Body of pancreas (tissue), 4 donors: ENCODE measurements at regions not wholly inside any gene's neighbourhood (a gene's known extent, or its start where the extent isn't known, plus 50 kb on each side); places are given as distances from the start of the nearest gene placed in this dataset.
A peak's percentile ranks its signal among the peaks of the same experiment; 100 is the strongest.

Source experiments
- ATAC-seq: fragments of 150-250 bp; one replicate; pipeline ENCODE4 v1.9.1; 2016
- DNase-seq, 4 donors: peaks; one replicate each; pipeline ENCODE4 v3.0.0-alpha.2; 2019
- H3K27ac ChIP-seq, 4 donors: fragments of 200-600 bp; sonication (generic); 1 replicate in 3 of 4; 2 replicates in 1 of 4; pipeline versions ENCODE4 v1.5.1 to v1.6.1; 2016 to 2019; ENCODE audit warnings: mild to moderate bottlenecking in 1 of 4, mixed read lengths in 1 of 4, moderate library complexity in 1 of 4
- H3K27me3 ChIP-seq, 2 donors: fragments of 200-600 bp; sonication (generic); one replicate each; pipeline ENCODE4 v1.6.0; 2016; ENCODE audit warnings: mild to moderate bottlenecking in 1 of 2
- H3K36me3 ChIP-seq, 2 donors: fragments of 200-600 bp; sonication (generic); replicated peaks in 1 of 2; 2 replicates each; pipeline ENCODE4 v1.5.1; 2016; ENCODE audit warnings: low read depth in 2 of 2; ENCODE audit not compliant: insufficient read depth in 1 of 2
- H3K4me1 ChIP-seq: fragments of 200-600 bp; sonication (generic); one replicate; pipeline ENCODE4 v1.6.0; 2016
- H3K4me3 ChIP-seq, 2 donors: fragments of 200-600 bp; sonication (generic); 1 replicate in 1 of 2; 2 replicates in 1 of 2; pipeline ENCODE4 v1.5.1; 2016 to 2019
- H3K9me3 ChIP-seq, 3 donors: fragments of 200-600 bp; sonication (generic); 1 replicate in 2 of 3; 2 replicates in 1 of 3; pipeline ENCODE4 v1.5.1; 2016
- CTCF ChIP-seq, 7 experiments: fragments of 450-650 bp in 4 of 7; fragments of 200-600 bp in 3 of 7; sonication (generic) in 3 of 7; IDR thresholded peaks; one replicate each; pipeline ENCODE4 v1.5.1; 2016 to 2019; ENCODE audit warnings: antibody characterized with exemption in 7 of 7
- POLR2A ChIP-seq, 3 donors: fragments of 450-650 bp; IDR thresholded peaks; one replicate each; pipeline ENCODE4 v1.6.1; 2016; ENCODE audit warnings: antibody characterized with exemption in 3 of 3, mild to moderate bottlenecking in 2 of 3
- WGBS, 2 donors: methylation state at CpG; one replicate each; pipeline ENCODE4 v1.1.5; 2017; 5-methylcytosine and 5-hydroxymethylcytosine counted together
- intact Hi-C: fragments of 100-400 bp; cut with DNase I; formaldehyde crosslinking; loops from one replicate; pipeline ENCODE4 v1.15.1; 2023

- Histone ChIP-seq H3K4me3 (no peak overlapping the region), H3K27me3 (no peaks in the 10 kb centered on the region), H3K4me1 (peaks cover 44% of the 10 kb centered on the region), H3K36me3 (no peaks in the 10 kb centered on the region), H3K9me3 (no peaks in the 10 kb centered on the region), H3K27ac (peak overlapping the region in 2 of 4 donors; percentile 14 to 20)
- TF ChIP-seq POLR2A (IDR thresholded peaks at IDR 0.05) (no peak), CTCF (IDR thresholded peaks at IDR 0.05) (no peak)
- ATAC-seq (peak; percentile 88), DNase-seq (peak; percentile 54 to 78 (median 67))
- intact Hi-C loops = no loop called here
- 21 to 38% methylated on average over 4 of the region's 4 CpGs for WGBS, 2 donors
These were observed 73.3 kb downstream of the GLYATL1 start for GRCh38 chr11:59012398-59013265.

- DNase-seq (peak in 2 of 4 donors; percentile 29 to 37), ATAC-seq (peak; percentile 68)
- Histone ChIP-seq H3K9me3 (no peaks in the 10 kb centered on the region), H3K27me3 (no peaks in the 10 kb centered on the region), H3K27ac (no peak overlapping the region), H3K4me3 (no peak overlapping the region), H3K36me3 (no peaks in the 10 kb centered on the region), H3K4me1 (peaks cover 16% of the 10 kb centered on the region)
- TF ChIP-seq POLR2A (IDR thresholded peaks at IDR 0.05) (no peak), CTCF (IDR thresholded peaks at IDR 0.05) (no peak)
- intact Hi-C loops = no loop called here
- WGBS, 2 donors = 6 to 7% methylated on average over 4 of the region's 4 CpGs
These were observed 61.0 kb upstream of the GLYATL1B start for GRCh38 chr11:59025097-59025496.

GRCh38 chr11:59028105-59028504 is 58.0 kb upstream of the GLYATL1B start:
- no peaks in the 10 kb centered on the region for H3K36me3 ChIP-seq
- WGBS, 2 donors = 80 to 83% methylated on average over 5 of the region's 5 CpGs
- ATAC-seq (no peak), DNase-seq (no peak)
- H3K4me3 ChIP-seq = no peak overlapping the region
- TF ChIP-seq CTCF (IDR thresholded peaks at IDR 0.05) (no peak), POLR2A (IDR thresholded peaks at IDR 0.05) (no peak)
- no peaks in the 10 kb centered on the region for H3K27me3 ChIP-seq
- no peaks in the 10 kb centered on the region for H3K9me3 ChIP-seq
- peaks cover 16% of the 10 kb centered on the region for H3K4me1 ChIP-seq
- intact Hi-C loops = no loop called here
- no peak overlapping the region for H3K27ac ChIP-seq

GRCh38 chr11:59029366-59029889 is 56.7 kb upstream of the GLYATL1B start:
- ATAC-seq (no peak), DNase-seq (no peak)
- Histone ChIP-seq H3K4me1 (peaks cover 13% of the 10 kb centered on the region), H3K27me3 (no peaks in the 10 kb centered on the region), H3K36me3 (no peaks in the 10 kb centered on the region), H3K9me3 (no peaks in the 10 kb centered on the region), H3K27ac (no peak overlapping the region), H3K4me3 (no peak overlapping the region)
- TF ChIP-seq POLR2A (IDR thresholded peaks at IDR 0.05) = no peak
- no peak for TF ChIP-seq CTCF (IDR thresholded peaks at IDR 0.05)
- 62 to 75% methylated on average over 2 of the region's 2 CpGs for WGBS, 2 donors
- intact Hi-C loops = no loop called here
